Limb (tissue), 2 donors: ENCODE measurements at regions not wholly inside any gene's neighbourhood (a gene's known extent, or its start where the extent isn't known, plus 50 kb on each side); places are given as distances from the start of the nearest gene placed in this dataset.
A peak's percentile ranks its signal among the peaks of the same experiment; 100 is the strongest.

Experiments used
- DNase-seq, 2 donors: peaks; one replicate each; pipeline ENCODE4 v3.0.0-alpha.2; 2016; ENCODE audit errors: extremely low spot score in 2 of 2

GRCh38 chr18:44533071-44533470 is 147.6 kb upstream of the SETBP1 start:
- DNase-seq, result no peak

GRCh38 chr18:44536046-44536445 is 144.6 kb upstream of the SETBP1 start:
- peak in 1 of 2 donors; percentile 70 for DNase-seq

GRCh38 chr18:44536619-44537018 is 144.1 kb upstream of the SETBP1 start:
- no peak for DNase-seq

- DNase-seq, result no peak
Observed at GRCh38 chr18:44537526-44537925, 143.2 kb upstream of the SETBP1 start.

- no peak for DNase-seq
Observed at GRCh38 chr18:44539926-44540325, 140.8 kb upstream of the SETBP1 start.

GRCh38 chr18:44541159-44541558 is 139.5 kb upstream of the SETBP1 start:
- DNase-seq, result no peak

GRCh38 chr18:44541781-44542180 is 138.9 kb upstream of the SETBP1 start:
- no peak for DNase-seq

GRCh38 chr18:44543387-44543786 is 137.3 kb upstream of the SETBP1 start:
- DNase-seq, result no peak

- DNase-seq, result no peak
Observed at GRCh38 chr18:44545359-44545985, 135.2 kb upstream of the SETBP1 start.

GRCh38 chr18:44546954-44547353 is 133.7 kb upstream of the SETBP1 start:
- no peak for DNase-seq

- DNase-seq, result peak in 1 of 2 donors; percentile 51
Observed at GRCh38 chr18:44548291-44549221, 132.1 kb upstream of the SETBP1 start.

GRCh38 chr18:44552706-44553105 is 128.0 kb upstream of the SETBP1 start:
- no peak for DNase-seq

- DNase-seq, result no peak
Observed at GRCh38 chr18:44556296-44556695, 124.4 kb upstream of the SETBP1 start.

GRCh38 chr18:44557616-44558151 is 123.0 kb upstream of the SETBP1 start:
- no peak for DNase-seq

GRCh38 chr18:44558767-44559166 is 121.9 kb upstream of the SETBP1 start:
- no peak for DNase-seq

- DNase-seq, result no peak
Observed at GRCh38 chr18:44562986-44563385, 117.7 kb upstream of the SETBP1 start.

GRCh38 chr18:44564922-44565321 is 115.8 kb upstream of the SETBP1 start:
- no peak for DNase-seq

- no peak for DNase-seq
Observed at GRCh38 chr18:44568342-44568741, 112.3 kb upstream of the SETBP1 start.

- no peak for DNase-seq
Observed at GRCh38 chr18:44568986-44569385, 111.7 kb upstream of the SETBP1 start.

- DNase-seq, result no peak
Observed at GRCh38 chr18:44569391-44570055, 111.2 kb upstream of the SETBP1 start.

- DNase-seq, result no peak
Observed at GRCh38 chr18:44579028-44579702, 101.5 kb upstream of the SETBP1 start.
